ENCODE measurements at regions not wholly inside any gene's neighbourhood (a gene's known extent, or its start where the extent isn't known, plus 50 kb on each side); places are given as distances from the start of the nearest gene placed in this dataset.

DNA sequence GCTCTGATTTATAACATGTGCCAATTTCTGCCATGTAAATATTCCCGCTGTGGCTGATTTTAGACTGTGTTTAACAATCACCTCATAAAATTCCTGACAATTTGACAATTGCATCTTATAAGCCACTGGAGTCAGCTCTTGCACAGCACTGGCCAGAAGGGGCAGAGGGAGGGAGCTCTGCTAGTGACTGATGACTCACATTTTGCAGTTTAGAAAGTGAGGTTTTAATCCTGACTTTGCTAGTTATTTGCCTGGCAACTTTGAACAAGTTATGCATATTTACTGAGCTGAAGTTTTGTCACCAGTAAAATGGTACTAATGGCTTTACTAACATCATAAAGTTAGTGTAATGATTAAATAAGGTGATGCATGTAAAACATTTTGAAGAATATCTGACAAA is 452.3 kb downstream of the CNTNAP4 start:
- peak; percentile 30 for DNase-seq

DNA sequence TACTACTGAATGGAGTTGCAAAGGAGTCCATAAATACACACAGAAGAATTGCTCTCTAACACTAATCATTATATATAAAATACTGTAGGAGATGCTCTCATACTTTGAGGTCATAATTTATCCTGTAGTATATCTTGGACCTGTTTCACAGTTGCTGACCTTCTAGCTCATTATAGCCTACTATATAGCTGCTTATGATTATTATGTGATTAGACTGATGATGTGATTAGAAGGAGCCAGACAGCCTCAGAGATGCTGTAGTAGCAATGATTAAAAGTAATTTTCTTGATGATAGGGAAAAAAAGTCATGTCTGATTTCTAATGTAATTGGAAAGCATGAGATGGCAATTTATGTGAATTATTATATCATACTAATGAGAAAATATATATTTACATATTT is 455.7 kb downstream of the CNTNAP4 start:
- no peak for DNase-seq

DNA sequence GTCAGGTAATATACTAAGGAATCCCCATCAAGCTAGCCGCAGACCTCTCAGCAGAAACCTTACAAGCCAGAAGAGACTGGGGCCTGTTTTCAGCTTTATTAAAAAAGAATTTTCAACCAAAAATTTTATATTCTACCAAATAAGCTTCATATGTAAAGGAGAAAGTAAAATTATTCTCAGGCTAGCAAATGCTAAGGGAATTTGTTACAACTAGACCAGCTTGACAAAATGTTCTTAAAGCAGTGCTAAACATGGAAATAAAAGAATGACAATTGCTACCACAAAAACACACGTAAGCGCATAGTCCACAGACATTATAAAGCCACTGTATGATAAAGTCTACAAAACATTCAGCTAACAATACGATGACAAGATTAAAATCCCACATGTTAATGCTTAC is 449.4 kb upstream of the MON1B start:
- DNase-seq = no peak

DNA sequence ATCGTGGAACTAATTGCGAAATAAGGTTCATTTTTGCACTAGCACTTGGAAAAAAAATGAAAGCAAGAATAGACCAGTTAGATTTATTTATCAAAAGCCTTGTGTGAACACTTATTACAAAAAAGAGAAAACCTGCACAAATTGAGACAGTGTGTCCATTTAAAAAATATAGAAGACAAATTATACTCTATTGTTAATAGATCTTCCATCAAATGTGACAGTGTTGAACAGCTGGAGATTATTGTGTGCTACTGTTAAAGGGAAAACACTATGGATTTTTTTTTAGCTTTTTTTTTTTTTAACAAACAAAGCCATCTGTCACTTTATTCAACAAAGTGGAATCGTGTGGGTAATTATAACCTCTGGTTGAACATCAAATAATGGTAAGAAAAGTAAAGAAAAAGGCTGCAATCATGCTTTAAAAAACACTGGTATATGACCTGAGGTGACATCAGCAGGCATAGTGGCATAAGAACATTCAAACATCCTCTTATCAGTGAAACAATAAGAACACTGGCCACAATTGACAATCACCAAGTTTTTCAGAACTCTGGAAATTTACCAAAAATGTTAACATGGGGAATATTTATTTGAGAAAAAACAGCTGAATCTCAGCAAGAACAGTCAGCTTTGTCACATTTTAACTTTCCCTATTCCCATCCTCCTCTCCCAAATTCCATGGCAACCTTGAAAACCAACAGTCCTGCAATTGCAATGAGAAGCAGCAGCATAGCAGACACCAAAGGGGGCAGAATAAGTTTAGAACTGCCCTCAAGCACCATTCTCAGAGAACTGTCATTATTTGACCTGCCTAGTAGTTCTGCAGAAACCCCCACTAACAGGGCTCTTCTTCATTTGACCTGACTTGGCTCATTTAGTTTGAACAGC is 442.3 kb upstream of the MON1B start:
- no peak for DNase-seq

DNA sequence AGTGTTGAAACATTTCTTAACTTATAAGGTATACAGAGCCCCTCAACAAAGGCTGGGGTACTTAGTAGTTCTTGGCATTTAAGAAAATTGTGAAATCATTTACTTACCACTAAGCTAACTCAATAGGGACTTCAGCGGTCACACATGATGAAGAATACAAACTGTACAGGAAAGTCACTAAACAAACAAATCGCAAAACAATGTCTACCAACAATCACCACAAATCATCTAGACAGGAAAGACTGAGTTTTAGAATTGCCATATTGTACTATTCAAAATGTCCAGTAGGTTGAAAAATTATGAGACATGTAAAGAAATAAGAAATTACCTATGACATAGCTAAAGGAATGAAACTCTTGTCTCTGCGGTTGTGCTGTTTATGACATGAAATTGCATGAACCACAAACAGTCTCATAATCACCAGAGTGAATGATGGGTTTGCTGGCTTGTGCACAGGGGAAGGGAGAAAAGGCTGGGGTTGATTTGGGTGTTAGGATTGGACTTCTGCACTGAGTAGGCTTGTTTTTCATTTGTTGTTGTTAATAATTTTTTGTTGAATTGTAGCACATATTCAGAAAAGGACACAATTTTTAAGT is 441.1 kb upstream of the MON1B start:
- no peak for DNase-seq

DNA sequence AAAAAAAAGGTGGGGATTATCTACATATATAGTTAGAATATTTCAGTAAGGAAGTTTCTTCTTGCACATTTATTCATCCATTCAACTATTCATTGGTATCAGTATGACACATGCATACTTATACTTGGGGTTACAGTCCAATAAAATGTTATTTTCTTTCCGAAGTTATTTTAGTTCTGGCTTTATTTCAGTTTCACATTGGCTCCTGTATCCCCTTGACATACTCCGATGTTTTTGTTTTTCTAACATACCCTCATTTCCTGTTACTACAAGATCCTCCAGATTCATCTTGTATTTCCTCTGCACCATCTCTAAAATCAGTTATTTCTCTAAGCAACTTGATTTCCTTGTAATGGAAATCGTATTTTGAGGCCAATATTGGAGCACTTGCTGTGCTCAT is 435.5 kb upstream of the MON1B start:
- DNase-seq = no peak

DNA sequence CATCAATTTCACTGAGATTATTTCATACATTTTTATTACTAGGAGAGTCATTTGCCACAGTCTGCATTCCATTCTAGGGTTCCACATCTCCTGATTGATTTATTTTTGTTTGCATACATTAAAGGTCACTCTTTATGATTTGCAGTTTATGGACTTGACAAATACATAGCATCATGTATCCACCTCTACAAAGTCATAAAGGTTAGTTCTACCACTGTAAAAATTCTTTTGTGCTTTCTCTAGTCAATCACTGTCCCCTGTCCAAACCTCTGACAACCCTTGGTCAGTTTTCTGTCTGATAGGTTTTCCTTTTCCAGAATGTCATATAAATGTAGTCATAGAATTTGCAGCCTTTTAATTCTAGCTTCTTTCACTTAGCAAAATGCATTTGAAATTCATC is 434.6 kb upstream of the MON1B start:
- no peak for DNase-seq

DNA sequence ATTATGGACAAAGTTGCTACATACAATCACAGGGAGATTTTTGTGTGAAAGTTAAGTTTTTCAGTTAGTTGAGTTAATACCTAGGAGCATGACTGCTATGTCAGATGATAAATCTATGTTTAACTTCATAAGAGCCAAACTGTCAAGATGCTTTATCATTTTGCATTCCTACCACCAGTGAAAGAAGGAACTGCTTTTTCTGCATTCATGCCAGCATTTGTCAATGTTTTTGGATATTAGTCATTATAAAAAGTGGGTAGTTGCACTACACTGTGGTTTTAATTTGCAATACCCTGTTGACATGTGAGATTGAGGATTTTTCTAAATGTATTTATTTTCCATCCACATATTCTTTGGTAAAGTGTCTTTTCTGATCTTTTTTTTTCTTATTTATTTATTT is 434.0 kb upstream of the MON1B start:
- no peak for DNase-seq

DNA sequence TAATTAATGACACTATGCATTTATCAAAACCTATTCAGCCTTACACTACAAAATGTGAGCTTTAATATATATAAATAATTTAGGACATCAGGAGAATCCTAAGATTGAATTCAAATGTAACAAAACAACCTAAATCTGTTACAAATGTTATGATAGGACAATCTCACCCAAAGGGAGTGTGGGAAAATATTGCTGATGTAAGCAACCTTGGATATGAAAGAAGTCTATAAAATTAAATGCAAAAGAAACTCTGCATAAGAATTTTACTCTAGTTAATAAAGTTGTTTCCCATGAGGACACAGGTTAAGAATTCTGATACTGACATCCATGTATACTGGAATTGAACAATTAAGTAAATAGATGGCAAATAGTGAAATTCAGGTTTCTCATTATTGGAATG is 424.5 kb upstream of the MON1B start:
- no peak for DNase-seq

DNA sequence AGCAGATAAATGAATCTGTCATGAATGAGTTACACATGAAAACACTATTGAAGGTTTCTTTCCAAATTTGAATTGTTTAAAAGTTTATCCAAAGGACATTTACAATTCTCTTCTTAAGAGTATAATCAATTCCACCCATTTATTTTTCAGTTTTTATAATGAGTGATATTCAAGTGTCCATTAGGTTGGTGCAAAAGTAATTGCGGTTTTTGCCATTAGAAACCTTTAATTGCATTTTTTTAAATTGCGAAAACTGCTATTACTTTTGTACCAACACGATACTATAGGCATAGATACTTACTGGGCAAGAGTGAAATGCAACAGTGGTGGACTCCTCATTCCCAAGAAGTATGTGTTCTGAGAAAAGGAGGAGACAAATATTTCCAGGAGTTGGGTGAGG is 422.7 kb upstream of the MON1B start:
- DNase-seq = no peak

DNA sequence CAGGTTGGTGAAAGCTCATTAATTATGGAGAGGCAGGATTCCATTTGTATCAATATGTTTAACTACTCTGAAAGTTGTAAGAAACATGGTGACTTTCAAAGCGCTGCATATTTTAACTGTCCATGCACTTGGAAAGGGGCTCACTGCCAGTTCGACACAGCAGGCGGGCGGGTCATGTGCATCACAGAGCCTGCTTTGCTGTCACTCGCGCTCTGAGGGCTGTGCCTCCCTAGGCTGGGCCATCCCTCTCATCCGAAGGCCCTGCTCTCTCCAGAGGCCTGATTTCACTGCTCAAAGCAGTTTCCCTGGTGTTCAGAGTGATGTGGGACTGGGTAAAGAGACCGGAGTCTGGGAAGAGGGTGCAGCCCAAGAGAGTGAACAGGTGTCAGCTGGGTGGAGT is 422.0 kb upstream of the MON1B start:
- DNase-seq = no peak

DNA sequence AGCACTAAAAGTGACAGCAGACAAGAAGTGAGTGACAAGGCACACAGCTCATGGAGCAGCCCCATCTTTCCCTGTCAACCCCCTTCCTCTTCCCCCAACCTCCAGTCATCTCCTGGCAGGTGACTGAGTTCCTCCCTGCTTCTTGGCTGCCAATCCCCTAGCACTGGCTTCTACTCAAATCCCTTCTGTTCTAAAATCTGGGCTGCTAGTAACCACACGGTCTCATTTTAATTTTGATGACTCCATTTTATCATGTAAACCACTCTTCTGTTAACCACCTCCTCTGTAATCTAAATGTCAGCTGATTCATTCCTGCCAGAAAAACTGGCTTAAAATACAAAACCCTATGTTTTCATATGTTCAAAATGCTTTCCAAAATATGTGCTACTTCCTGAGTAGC is 419.8 kb upstream of the MON1B start:
- DNase-seq = no peak

DNA sequence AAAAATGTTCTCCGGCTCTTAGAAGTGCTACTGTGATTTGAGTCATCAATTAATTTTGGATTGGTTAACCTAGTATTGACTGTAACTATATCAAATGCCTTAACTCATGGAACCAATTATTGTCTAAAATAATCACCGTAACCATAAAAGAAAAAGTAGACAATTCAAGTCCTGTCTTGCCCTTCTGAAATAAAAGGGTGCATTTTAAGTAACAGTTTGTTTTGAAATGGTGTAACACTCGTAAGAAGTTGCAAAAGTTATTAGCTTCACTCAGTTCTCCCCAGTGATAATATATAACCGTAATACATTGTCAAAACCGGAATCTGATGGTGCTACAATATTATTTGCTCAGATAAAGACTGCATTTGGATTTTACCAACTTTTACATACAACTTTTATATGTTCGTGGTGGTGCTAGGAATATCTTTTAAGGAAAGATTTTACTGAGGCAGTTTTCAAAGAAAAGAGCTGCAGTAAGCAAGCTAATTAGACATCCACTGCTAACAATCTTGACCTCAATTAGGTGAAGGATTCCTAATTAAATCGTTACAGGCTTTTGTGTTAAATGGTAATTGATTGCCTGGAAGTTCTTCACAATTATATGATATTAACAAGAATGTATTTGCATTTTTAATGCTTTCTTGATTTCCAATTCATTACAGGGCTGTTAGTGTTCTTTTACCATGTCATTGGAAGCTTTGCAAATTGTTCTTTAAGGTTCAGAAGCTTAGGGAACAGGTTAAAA is 413.1 kb upstream of the MON1B start:
- DNase-seq = no peak

DNA sequence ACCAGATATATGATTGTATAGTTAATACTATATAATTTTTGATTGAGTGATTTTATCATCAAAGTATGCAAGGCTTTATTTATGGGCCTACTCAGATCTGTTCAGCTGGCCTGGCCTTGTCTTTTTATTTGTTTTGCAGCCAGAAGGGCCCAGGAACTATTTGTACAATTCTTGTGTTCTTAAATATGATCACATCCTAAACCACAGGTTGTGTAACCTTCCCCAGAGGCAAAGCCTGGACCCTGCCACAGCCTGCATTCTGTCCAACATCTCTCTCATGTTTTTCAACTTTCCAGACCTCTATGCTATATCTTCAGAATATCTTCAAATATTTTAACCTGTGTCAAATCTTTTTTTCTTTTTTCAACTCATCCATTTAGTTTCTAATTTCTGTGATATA is 410.4 kb upstream of the MON1B start:
- no peak for DNase-seq

DNA sequence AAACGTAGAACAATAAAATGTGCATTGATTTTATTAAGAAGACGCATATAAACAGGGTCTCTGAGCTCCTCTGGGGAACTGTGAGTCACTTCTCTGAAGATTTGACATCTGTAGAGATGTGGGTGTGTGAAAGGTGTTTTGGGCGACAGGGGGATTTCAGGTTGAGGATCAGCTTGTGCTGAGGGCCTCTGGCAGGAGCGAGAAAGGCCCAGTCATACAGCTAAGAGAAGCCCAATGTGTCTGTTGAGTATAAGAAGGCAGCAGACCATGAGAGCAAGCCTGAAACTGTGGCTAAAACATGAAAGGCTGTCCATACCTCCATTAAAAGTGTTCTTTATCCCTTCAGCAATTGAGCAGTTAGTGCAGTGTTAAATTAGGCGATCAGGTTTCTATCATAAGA is 406.5 kb upstream of the MON1B start:
- no peak for DNase-seq

DNA sequence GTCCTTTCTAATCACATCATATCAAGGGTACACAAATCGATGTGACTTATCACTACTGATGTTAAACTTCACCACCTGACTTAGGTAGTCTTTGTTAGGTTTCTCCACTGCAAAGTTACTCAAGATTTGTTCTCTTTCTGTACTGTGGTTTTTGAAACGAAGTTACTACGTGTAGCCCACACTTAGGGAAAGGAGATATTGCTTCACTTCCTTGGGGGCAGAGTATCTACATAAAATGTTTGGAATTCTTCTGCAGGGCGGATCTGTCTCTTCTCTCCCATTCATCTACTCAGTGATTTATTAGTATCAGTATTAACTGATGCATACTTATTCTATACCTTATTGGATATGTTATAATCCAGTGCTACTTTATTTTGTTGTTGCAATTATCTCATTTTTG is 403.6 kb upstream of the MON1B start:
- no peak for DNase-seq

DNA sequence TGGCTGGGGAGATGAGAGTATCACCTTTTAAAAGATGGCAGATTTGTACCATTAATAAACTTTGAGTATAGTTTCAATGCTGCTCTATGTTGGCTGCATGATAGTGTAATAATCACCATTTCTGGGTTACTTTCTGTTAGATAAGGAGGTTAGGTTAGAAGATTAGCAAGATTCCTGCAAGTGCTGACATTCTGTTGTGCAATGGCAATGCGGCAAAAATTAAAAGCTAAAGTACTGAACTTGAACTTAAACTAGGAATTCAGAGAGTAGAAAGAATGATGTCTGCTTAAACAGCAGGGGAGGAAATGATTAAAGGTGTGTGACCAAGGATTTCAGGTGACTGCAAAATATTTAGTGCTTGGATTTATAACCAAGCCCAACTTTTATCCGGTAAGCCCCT is 399.8 kb upstream of the MON1B start:
- DNase-seq = no peak

DNA sequence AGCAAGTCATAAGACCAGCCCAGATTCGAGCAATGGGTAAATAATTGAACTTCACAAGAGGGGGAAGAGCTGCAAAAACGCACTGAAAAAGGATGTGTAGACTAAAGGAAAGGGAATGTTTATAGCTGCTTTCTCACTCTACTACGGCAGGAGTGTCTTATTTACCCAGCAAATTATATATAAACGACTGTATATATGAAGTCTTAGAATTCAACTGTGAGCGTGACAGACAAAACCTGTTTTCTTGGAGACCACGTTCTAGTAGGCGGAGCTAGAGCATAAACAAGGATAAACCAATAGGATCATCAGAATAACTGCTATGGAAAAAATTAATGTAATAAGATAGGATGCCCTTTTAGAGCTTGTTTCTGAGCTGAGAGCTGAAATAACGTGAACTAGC is 394.6 kb upstream of the MON1B start:
- DNase-seq = no peak

DNA sequence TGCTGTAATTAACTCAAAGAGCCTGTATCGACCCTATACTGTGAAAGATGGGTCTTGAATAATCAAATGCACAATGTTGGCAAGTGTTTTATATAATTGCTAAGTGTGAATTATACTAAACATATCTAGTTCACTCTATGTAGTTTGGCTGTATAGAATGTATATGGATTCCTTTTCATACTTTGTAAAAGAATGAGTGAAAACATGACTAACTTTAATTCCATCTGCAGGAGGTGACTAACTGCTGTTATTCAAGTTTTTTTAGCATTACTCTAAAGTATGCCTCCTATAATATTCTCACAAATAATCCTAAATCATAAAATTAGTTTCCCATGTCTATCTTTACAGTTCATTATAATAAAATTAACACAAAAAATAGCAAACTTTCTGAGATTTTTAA is 394.0 kb upstream of the MON1B start:
- DNase-seq = no peak

DNA sequence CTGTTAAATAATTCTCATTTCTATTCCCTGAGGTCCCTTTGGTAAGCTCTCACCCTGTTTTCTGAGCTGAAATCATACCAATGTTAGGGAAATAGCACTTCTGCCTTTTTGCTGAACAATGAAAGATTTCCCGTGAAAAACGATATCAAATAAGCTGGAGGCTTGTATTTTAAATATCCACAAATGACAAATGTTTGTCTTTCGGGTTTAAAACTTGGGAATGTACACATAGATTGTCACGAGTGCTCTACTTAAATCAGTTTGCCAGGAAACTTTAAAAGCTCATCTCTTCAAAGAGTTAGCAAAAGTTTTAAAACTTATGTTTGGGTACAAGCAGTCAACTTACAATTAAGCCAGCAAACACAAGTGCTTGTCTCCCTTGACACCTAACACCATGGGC is 393.5 kb upstream of the MON1B start:
- DNase-seq = no peak

DNA sequence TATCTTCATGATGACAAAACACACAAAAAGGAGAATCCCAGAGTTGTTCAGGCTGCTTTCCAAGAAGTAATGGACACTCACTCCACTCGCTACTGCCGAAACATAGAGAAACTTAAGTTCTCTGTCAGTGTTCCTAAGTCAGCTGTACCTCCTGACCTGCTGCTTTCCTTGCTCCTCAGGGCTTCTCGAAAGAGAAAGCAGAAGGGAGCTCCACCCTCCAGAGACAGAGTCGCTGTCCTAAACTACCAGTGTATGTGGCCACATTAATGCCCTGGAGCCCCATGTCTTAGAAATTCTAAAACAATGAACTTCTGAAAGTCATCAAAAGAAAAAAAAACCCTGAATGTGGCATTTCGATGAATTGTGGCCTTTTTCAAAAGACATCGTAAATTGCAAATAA is 390.8 kb upstream of the MON1B start:
- no peak for DNase-seq

DNA sequence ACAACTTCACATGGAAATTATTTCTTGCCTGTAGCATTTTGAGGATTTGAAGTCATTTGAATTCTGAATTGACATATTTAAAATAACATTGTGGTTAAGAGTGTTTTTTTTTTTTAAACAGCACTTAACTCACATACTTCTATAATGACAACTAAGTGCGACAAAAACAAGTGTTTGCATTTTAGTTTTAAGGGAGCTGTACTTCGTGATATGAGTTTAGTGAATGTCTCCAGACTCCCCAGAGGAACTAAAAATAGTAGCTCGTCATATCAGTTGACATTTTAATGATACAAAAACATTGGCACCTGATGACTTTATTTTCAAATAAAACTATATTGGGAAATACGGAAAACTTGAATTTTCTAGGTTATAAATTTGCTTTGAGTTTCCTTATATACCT is 389.6 kb upstream of the MON1B start:
- DNase-seq = no peak

DNA sequence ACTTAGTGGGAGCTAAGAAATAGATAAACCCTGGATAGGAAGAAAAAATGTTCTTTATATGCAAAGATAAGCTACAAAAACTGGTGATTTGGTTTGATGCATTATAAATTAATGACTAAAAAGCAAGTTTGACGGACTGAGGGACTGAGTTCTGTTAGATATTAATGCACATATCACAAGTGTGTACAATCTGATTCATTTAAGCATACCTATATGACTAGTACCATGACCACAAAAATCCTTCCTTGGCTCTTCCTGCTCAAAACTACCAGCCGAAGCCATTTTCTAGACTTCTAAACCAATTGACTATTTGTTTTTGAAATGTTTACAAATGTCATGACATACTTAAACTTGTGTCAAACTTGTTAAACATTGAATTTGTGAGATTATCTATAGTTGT is 374.5 kb upstream of the MON1B start:
- DNase-seq = no peak

DNA sequence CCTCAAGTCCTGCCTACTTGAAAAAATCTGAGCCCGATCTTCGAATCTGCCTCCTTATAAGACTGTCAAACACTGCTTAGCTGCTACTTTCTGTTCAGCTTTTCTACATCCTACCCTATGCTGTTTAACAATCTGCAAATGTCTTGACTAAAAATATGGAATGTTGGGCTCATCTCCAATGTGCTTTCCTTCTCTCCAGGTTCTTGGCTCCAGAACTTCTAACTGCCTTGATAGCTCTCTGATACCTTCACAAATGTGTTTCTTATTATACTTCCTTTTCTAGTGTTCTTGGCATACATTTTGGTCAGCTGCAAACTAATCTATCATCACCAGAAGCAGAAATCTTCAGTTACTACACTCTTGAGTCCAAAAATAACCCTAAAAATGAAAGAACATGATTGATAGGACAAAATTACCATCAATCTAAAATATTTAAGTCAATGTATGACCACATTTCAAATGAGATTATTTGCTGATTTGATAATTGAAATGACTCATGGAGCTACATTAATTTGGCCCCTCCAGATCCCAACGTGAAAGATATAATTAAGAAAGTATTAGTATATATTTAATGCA is 372.3 kb upstream of the MON1B start:
- no peak for DNase-seq
